GM23338 (cell line): ENCODE measurements at regions not wholly inside any gene's neighbourhood (a gene's known extent, or its start where the extent isn't known, plus 50 kb on each side); places are given as distances from the start of the nearest gene placed in this dataset.

Experiments
- CREB1 ChIP-seq: fragments of 250-450 bp; sonication (Bioruptor Pico); IDR thresholded peaks from 2 replicates; pipeline ENCODE4 v1.5.0; 2020; ENCODE audit warnings: low read depth, mild to moderate bottlenecking, moderate library complexity
- NANOG ChIP-seq: IDR thresholded peaks from 2 replicates; pipeline ENCODE4 v1.6.1; 2016; ENCODE audit warnings: antibody characterized with exemption, borderline replicate concordance
- REST ChIP-seq: IDR thresholded peaks from one replicate; pipeline ENCODE4 v1.6.1; 2018; ENCODE audit warnings: antibody characterized with exemption; ENCODE audit not compliant: unreplicated experiment
- STAT1 ChIP-seq: IDR thresholded peaks from one replicate; pipeline ENCODE4 v1.6.1; 2016; ENCODE audit warnings: antibody characterized with exemption; ENCODE audit not compliant: unreplicated experiment
- ZNF114 ChIP-seq: fragments of 250-450 bp; sonication (Bioruptor Pico); IDR thresholded peaks from 2 replicates; pipeline ENCODE4 v1.5.0; 2020; ENCODE audit warnings: mild to moderate bottlenecking, moderate library complexity
- ZNF331 ChIP-seq: fragments of 250-450 bp; sonication (Bioruptor Pico); IDR thresholded peaks from 2 replicates; pipeline ENCODE4 v1.5.0; 2020; ENCODE audit warnings: low read depth, mild to moderate bottlenecking, moderate library complexity
- ZNF462 ChIP-seq: fragments of 250-450 bp; sonication (Bioruptor Pico); IDR thresholded peaks from 2 replicates; pipeline ENCODE4 v1.5.0; 2020; ENCODE audit warnings: mild to moderate bottlenecking, moderate library complexity

- TF ChIP-seq ZNF462, result no peak
- no peak for TF ChIP-seq CREB1 (CRISPR knock-in tag)
- TF ChIP-seq ZNF331 (CRISPR knock-in tag), result no peak
- no peak for TF ChIP-seq NANOG
- TF ChIP-seq STAT1, result no peak
- TF ChIP-seq ZNF114 (CRISPR knock-in tag), result no peak
- no peak for TF ChIP-seq REST
Observed at GRCh38 chr19:32202244-32202643, 143.2 kb upstream of the ZNF507 start (continued).
